Astrocyte of the hippocampus (primary cell): ENCODE measurements at regions not wholly inside any gene's neighbourhood (a gene's known extent, or its start where the extent isn't known, plus 50 kb on each side); places are given as distances from the start of the nearest gene placed in this dataset.
"Not testable (repeated sequence)": the region's sequence is repeated elsewhere in the genome, so short reads cannot be mapped to it uniquely, and the experiment has no call there.

Source experiments
- DNase-seq: peaks from one replicate; pipeline ENCODE4 v3.0.0; 2011; ENCODE audit warnings: low read depth, low spot score

- no peak for DNase-seq
Measured at GRCh38 chr13:111064661-111065060, 50.4 kb upstream of the ARHGEF7 start.

- no peak for DNase-seq
Measured at GRCh38 chr13:111062966-111063365, 52.1 kb upstream of the ARHGEF7 start.

- no peak for DNase-seq
Measured at GRCh38 chr13:111062305-111062704, 52.8 kb upstream of the ARHGEF7 start.

GRCh38 chr13:111061358-111062045 lies 53.6 kb upstream of the ARHGEF7 start:
- DNase-seq = no peak

- no peak for DNase-seq
Measured at GRCh38 chr13:111060237-111060919, 54.7 kb upstream of the ARHGEF7 start.

- no peak for DNase-seq
Measured at GRCh38 chr13:111058796-111059506, 56.2 kb upstream of the ARHGEF7 start.

- not testable (repeated sequence) for DNase-seq
Measured at GRCh38 chr13:111058339-111058738, 56.8 kb upstream of the ARHGEF7 start.

GRCh38 chr13:111051726-111052232 lies 63.3 kb upstream of the ARHGEF7 start:
- DNase-seq = not testable (repeated sequence)

GRCh38 chr13:111051041-111051725 lies 63.9 kb upstream of the ARHGEF7 start:
- no peak for DNase-seq

- DNase-seq = no peak
Measured at GRCh38 chr13:111050539-111050879, 64.6 kb upstream of the ARHGEF7 start.

- peak; percentile 40 for DNase-seq
Measured at GRCh38 chr13:111049791-111050538, 65.1 kb upstream of the ARHGEF7 start.

GRCh38 chr13:111048387-111048786 lies 66.7 kb upstream of the ARHGEF7 start:
- DNase-seq = no peak

- no peak for DNase-seq
Measured at GRCh38 chr13:111047326-111047725, 67.8 kb upstream of the ARHGEF7 start.

- no peak for DNase-seq
Measured at GRCh38 chr13:111046590-111047141, 68.4 kb upstream of the ARHGEF7 start.

- no peak for DNase-seq
Measured at GRCh38 chr13:111045170-111045569, 69.9 kb upstream of the ARHGEF7 start.

GRCh38 chr13:111044087-111044830 lies 70.9 kb upstream of the ARHGEF7 start:
- no peak for DNase-seq

- DNase-seq = peak; percentile 33
Measured at GRCh38 chr13:111043575-111043982, 71.5 kb upstream of the ARHGEF7 start.

GRCh38 chr13:111042661-111043226 lies 72.4 kb upstream of the ARHGEF7 start:
- DNase-seq = no peak

GRCh38 chr13:111040830-111041229 lies 74.3 kb upstream of the ARHGEF7 start:
- no peak for DNase-seq

- no peak for DNase-seq
Measured at GRCh38 chr13:111039735-111040134, 75.4 kb upstream of the ARHGEF7 start.
